IMR-90 (cell line): ENCODE measurements at regions not wholly inside any gene's neighbourhood (a gene's known extent, or its start where the extent isn't known, plus 50 kb on each side); places are given as distances from the start of the nearest gene placed in this dataset.

Source experiments
- ATAC-seq: fragments of 200-7000 bp; cut with Tn5 transposase; 2 replicates; pipeline ENCODE4 v1.9.1; 2020; ENCODE audit warnings: low read depth, mild to moderate bottlenecking, moderate library complexity
- BruUV-seq: library from RNA; stranded (reverse); fragments of 400-500 nt; replicated peaks from 2 replicates; lab custom pipeline; 2021; lab: Mats Ljungman, UMichigan
- CTCF ChIA-PET: fragments of 300-600 bp; formaldehyde crosslinking; extraction: SDS; loops from one replicate; lab custom pipeline; 2021; ENCODE audit warnings: antibody characterized with exemption; lab: Yijun Ruan, JAX
- POLR2A ChIA-PET: fragments of 300-600 bp; sonication (Branson Sonifier 250); formaldehyde crosslinking; loops from one replicate; lab custom pipeline; 2022; ENCODE audit warnings: antibody characterized with exemption; ENCODE audit not compliant: unreplicated experiment; lab: Charles Lee
- DNase-seq: peaks from one replicate; pipeline ENCODE4 v3.0.0; 2013
- H2AFZ ChIP-seq: replicated peaks from 2 replicates; pipeline ENCODE3; 2013; ENCODE audit warnings: low read length, mild to moderate bottlenecking; ENCODE audit not compliant: poor library complexity
- H2AK5ac ChIP-seq: 2 replicates; pipeline ENCODE4 v1.6.1; 2013; ENCODE audit warnings: low read depth, low read length, inconsistent platforms
- H2AK9ac ChIP-seq: replicated peaks from 2 replicates; pipeline ENCODE3; 2013; ENCODE audit warnings: mild to moderate bottlenecking, low read depth, low read length, moderate library complexity; ENCODE audit not compliant: poor library complexity
- H2BK120ac ChIP-seq: 2 replicates; pipeline ENCODE4 v1.6.1; 2013; ENCODE audit warnings: low read depth, low read length, inconsistent platforms
- H2BK15ac ChIP-seq: 3 replicates; pipeline ENCODE4 v1.6.1; 2013; ENCODE audit warnings: low read depth, low read length, inconsistent platforms
- H2BK20ac ChIP-seq: 2 replicates; pipeline ENCODE4 v1.6.1; 2013; ENCODE audit warnings: low read depth, mild to moderate bottlenecking, inconsistent platforms, low read length, moderate library complexity
- H2BK5ac ChIP-seq: 2 replicates; pipeline ENCODE4 v1.6.1; 2013; ENCODE audit warnings: mild to moderate bottlenecking, low read depth, low read length, inconsistent platforms; ENCODE audit not compliant: poor library complexity, severe bottlenecking
- H3K14ac ChIP-seq: replicated peaks from 2 replicates; pipeline ENCODE4 v1.6.1; 2013; ENCODE audit warnings: low read depth, low read length, inconsistent platforms
- H3K18ac ChIP-seq: 2 replicates; pipeline ENCODE4 v1.6.1; 2013; ENCODE audit warnings: low read depth, low read length, control low read depth
- H3K23ac ChIP-seq: 2 replicates; pipeline ENCODE4 v1.6.1; 2013; ENCODE audit warnings: low read depth, low read length, inconsistent platforms
- H3K27ac ChIP-seq: 2 replicates; pipeline ENCODE4 v1.5.1; 2013; ENCODE audit warnings: mild to moderate bottlenecking, control low read depth, low read length; ENCODE audit not compliant: insufficient read depth
- H3K27me3 ChIP-seq: 2 replicates; pipeline ENCODE4 v1.6.1; 2013; ENCODE audit warnings: low read length; ENCODE audit not compliant: control insufficient read depth, insufficient read depth
- H3K36me3 ChIP-seq: 2 replicates; pipeline ENCODE4 v1.6.1; 2013; ENCODE audit warnings: low read length, mixed read lengths; ENCODE audit not compliant: control insufficient read depth, insufficient read depth
- H3K4ac ChIP-seq: 2 replicates; pipeline ENCODE4 v1.6.1; 2013; ENCODE audit warnings: low read depth, low read length, inconsistent platforms
- H3K4me1 ChIP-seq: 2 replicates; pipeline ENCODE4 v1.6.1; 2013; ENCODE audit warnings: low read length, mixed read lengths; ENCODE audit not compliant: control insufficient read depth, insufficient read depth
- H3K4me2 ChIP-seq: 2 replicates; pipeline ENCODE4 v1.6.1; 2013; ENCODE audit warnings: low read depth, mild to moderate bottlenecking, control low read depth, low read length, moderate library complexity
- H3K4me3 ChIP-seq: 2 replicates; pipeline ENCODE4 v1.5.1; 2013; ENCODE audit warnings: low read depth, mild to moderate bottlenecking, control low read depth, low read length, moderate library complexity; ENCODE audit not compliant: insufficient read depth
- H3K56ac ChIP-seq: 2 replicates; pipeline ENCODE4 v1.6.1; 2013; ENCODE audit warnings: low read length, inconsistent platforms; ENCODE audit not compliant: insufficient read depth; ENCODE audit errors: extremely low read depth
- H3K79me1 ChIP-seq, 2 experiments: 2 replicates each; pipeline ENCODE4 v1.6.1; 2013; ENCODE audit warnings: low read length in 2 of 2, inconsistent platforms in 1 of 2, low read depth in 1 of 2
- H3K9ac ChIP-seq: 2 replicates; pipeline ENCODE4 v1.6.1; 2013; ENCODE audit warnings: low read depth, low read length, control low read depth
- H3K9me1 ChIP-seq: 2 replicates; pipeline ENCODE4 v1.6.1; 2013; ENCODE audit warnings: low read length, inconsistent platforms; ENCODE audit not compliant: insufficient read depth
- H3K9me3 ChIP-seq: 2 replicates; pipeline ENCODE4 v1.6.1; 2013; ENCODE audit warnings: low read length; ENCODE audit not compliant: control insufficient read depth, insufficient read depth
- H4K20me1 ChIP-seq: 2 replicates; pipeline ENCODE4 v1.6.1; 2013; ENCODE audit warnings: low read length, inconsistent platforms; ENCODE audit not compliant: insufficient read depth
- H4K5ac ChIP-seq: 2 replicates; pipeline ENCODE4 v1.6.1; 2013; ENCODE audit warnings: mild to moderate bottlenecking, low read depth, low read length, control low read depth
- H4K8ac ChIP-seq, 2 experiments: 2 replicates each; pipeline ENCODE4 v1.6.1; 2013; ENCODE audit warnings: low read depth in 2 of 2, low read length in 2 of 2, control low read depth in 1 of 2, inconsistent platforms in 1 of 2
- H4K91ac ChIP-seq: 2 replicates; pipeline ENCODE4 v1.6.1; 2013; ENCODE audit warnings: low read depth, low read length, inconsistent platforms; ENCODE audit not compliant: insufficient read depth
- BHLHE40 ChIP-seq: fragments of 150-350 bp; IDR thresholded peaks from 2 replicates; pipeline ENCODE4 v1.6.1; 2016; ENCODE audit warnings: mild to moderate bottlenecking, low read depth, low read length
- CHD1 ChIP-seq: IDR thresholded peaks from 2 replicates; pipeline ENCODE4 v1.6.1; 2012; ENCODE audit warnings: low read depth, low read length, improper control_type of control experiment
- MXI1 ChIP-seq: IDR thresholded peaks from 2 replicates; pipeline ENCODE4 v1.6.1; 2012; ENCODE audit warnings: low read depth, mild to moderate bottlenecking, low read length, moderate library complexity, borderline replicate concordance
- NFE2L2 ChIP-seq: fragments of 150-350 bp; IDR thresholded peaks from 2 replicates; pipeline ENCODE4 v1.6.1; 2016; ENCODE audit warnings: low read depth, mild to moderate bottlenecking, low read length
- RCOR1 ChIP-seq: IDR thresholded peaks from 2 replicates; pipeline ENCODE4 v1.6.1; 2012; ENCODE audit warnings: mild to moderate bottlenecking, low read length, improper control_type of control experiment; ENCODE audit not compliant: insufficient replicate concordance
- RFX5 ChIP-seq: IDR thresholded peaks from 2 replicates; pipeline ENCODE4 v1.8.0; 2012; ENCODE audit warnings: low read depth, mild to moderate bottlenecking, low read length, moderate library complexity
- WGBS, 2 experiments: methylation state at CpG; one replicate each; pipeline versions ENCODE4 v1.1.5 to v1.1.7; 2013; ENCODE audit warnings: missing lambda C conversion rate in 2 of 2; ENCODE audit not compliant: insufficient read length in 1 of 2; ENCODE audit errors: extremely low coverage in 2 of 2; 5-methylcytosine and 5-hydroxymethylcytosine counted together
- dilution Hi-C: fragments of 300-500 bp; cut with HindIII; formaldehyde crosslinking; loops from one replicate; pipeline ENCODE4 v1.14.3; 2018; ENCODE audit warnings: low sequenced_read_pairs; ENCODE audit not compliant: unreplicated experiment
- in situ Hi-C: fragments of 300-500 bp; cut with MboI; formaldehyde crosslinking; loops from 3 replicates; pipeline ENCODE4 v1.14.3; 2019; ENCODE audit warnings: low sequenced_read_pairs, inconsistent platforms, mixed read lengths
- intact Hi-C: fragments of 100-400 bp; cut with micrococcal nuclease; formaldehyde crosslinking; loops from 2 replicates; pipeline ENCODE4 v1.10.0; 2022
- TF ChIP-seq, protein P1 (sequence below): conservative IDR thresholded peaks from 2 replicates; pipeline ENCODE4 v1.5.1; 2012; ENCODE audit warnings: mild to moderate bottlenecking, low read depth, low read length, improper control_type of control experiment

DNA sequence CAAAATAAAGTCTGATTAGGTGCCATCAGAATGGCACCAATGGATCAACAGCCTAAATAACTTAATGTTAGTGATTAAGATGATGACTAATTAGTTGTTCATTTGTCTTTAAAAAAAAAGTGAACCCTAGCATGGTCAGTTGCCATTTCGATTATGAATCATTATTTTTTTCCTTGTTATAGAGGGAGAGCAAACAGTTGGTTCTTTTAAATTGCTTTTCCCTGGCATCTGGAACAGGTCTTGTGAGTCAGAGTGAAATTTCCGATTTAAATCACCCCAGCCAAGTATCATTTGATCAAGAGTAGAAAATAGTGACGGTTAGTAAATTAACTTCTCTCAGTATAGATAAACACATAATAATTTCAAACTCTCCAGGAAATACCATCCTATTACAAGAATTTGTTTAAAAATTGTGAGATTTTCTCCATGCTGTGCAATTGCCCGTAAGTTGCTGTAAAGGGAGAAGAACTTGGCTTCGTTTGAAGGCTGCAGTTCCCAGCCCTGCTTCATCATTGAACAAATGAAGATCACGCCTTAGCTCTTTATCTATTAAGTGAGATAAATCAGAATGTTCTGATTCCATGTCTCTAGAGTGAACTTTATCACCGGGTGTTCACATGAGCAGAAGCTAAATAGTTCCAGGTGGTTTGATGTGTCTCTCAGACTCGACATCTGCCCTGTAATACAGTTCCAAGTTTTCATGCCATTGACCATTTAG is 741.3 kb downstream of the DOK5 start:
- no peak overlapping the region for H3K4ac ChIP-seq
- dilution Hi-C loops: no loop called here
- no peaks in the 10 kb centered on the region for H3K27me3 ChIP-seq
- H3K56ac ChIP-seq: no peak overlapping the region
- H3K9me1 ChIP-seq: no peaks in the 10 kb centered on the region
- no peak overlapping the region for H2BK20ac ChIP-seq
- no peak overlapping the region for H2BK5ac ChIP-seq
- no peak overlapping the region for H3K4me3 ChIP-seq
- BruUV-seq: no TSS peak
- H3K4me1 ChIP-seq: no peaks in the 10 kb centered on the region
- no peak overlapping the region for H2BK120ac ChIP-seq
- no peak overlapping the region for H2BK15ac ChIP-seq
- ChIA-PET POLR2A (no interaction called here), CTCF (interaction anchor here (0.6 to 0.9 kb wide), 3 partner anchors 10 to 88 kb away, joined by 3 read pairs; no protein-coding TSS in a partner anchor)
- H3K27ac ChIP-seq: no peak overlapping the region
- no peak overlapping the region for H3K9ac ChIP-seq
- no peak overlapping the region for H4K91ac ChIP-seq
- DNase-seq (no peak), ATAC-seq (no peak)
- no peak overlapping the region for H2AK5ac ChIP-seq
- no peak overlapping the region for H4K5ac ChIP-seq
- no peak overlapping the region for H4K8ac ChIP-seq
- in situ Hi-C loops: no loop called here
- H3K4me2 ChIP-seq: no peak overlapping the region
- H3K36me3 ChIP-seq: no peaks in the 10 kb centered on the region
- H3K9me3 ChIP-seq: peaks cover 4% of the 10 kb centered on the region
- no peak overlapping the region for H2AFZ ChIP-seq
- no CpG with 5 or more reads among the region's 8 CpGs for WGBS, 2 experiments
- no peak overlapping the region for H3K14ac ChIP-seq
- H3K18ac ChIP-seq: no peak overlapping the region
- H2AK9ac ChIP-seq: no peak overlapping the region
- no peaks in the 10 kb centered on the region for H3K79me1 ChIP-seq
- intact Hi-C loops: no loop called here
- no peaks in the 10 kb centered on the region for H4K20me1 ChIP-seq
- H3K23ac ChIP-seq: no peak overlapping the region
- TF ChIP-seq RCOR1: no peak
- no peak for TF ChIP-seq MXI1
- no peak for TF ChIP-seq NFE2L2
- no peak for TF ChIP-seq CHD1
- TF ChIP-seq BHLHE40: no peak
- TF ChIP-seq RFX5: no peak
- TF ChIP-seq, protein P1, sequence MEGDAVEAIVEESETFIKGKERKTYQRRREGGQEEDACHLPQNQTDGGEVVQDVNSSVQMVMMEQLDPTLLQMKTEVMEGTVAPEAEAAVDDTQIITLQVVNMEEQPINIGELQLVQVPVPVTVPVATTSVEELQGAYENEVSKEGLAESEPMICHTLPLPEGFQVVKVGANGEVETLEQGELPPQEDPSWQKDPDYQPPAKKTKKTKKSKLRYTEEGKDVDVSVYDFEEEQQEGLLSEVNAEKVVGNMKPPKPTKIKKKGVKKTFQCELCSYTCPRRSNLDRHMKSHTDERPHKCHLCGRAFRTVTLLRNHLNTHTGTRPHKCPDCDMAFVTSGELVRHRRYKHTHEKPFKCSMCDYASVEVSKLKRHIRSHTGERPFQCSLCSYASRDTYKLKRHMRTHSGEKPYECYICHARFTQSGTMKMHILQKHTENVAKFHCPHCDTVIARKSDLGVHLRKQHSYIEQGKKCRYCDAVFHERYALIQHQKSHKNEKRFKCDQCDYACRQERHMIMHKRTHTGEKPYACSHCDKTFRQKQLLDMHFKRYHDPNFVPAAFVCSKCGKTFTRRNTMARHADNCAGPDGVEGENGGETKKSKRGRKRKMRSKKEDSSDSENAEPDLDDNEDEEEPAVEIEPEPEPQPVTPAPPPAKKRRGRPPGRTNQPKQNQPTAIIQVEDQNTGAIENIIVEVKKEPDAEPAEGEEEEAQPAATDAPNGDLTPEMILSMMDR: no peak
